Large intestine (tissue), 3 donors: ENCODE measurements at regions not wholly inside any gene's neighbourhood (a gene's known extent, or its start where the extent isn't known, plus 50 kb on each side); places are given as distances from the start of the nearest gene placed in this dataset.

Source experiments
- DNase-seq, 2 donors: peaks; one replicate each; pipeline versions ENCODE4 v3.0.0 to v3.0.0-alpha.2; 2013
- H3K27ac ChIP-seq: one replicate; pipeline ENCODE4 v1.5.1; 2013; ENCODE audit warnings: low read length
- H3K27me3 ChIP-seq: 2 replicates; pipeline ENCODE4 v1.6.1; 2013; ENCODE audit warnings: low read length; ENCODE audit not compliant: control insufficient read depth, insufficient read depth
- H3K36me3 ChIP-seq: 2 replicates; pipeline ENCODE4 v1.6.1; 2013; ENCODE audit warnings: low read length; ENCODE audit not compliant: control insufficient read depth, insufficient read depth
- H3K4me1 ChIP-seq: one replicate; pipeline ENCODE4 v1.6.1; 2013; ENCODE audit warnings: low read length; ENCODE audit not compliant: control insufficient read depth, insufficient read depth
- H3K4me3 ChIP-seq: one replicate; pipeline ENCODE4 v1.5.1; 2013; ENCODE audit warnings: low read length
- H3K9me3 ChIP-seq: one replicate; pipeline ENCODE4 v1.6.1; 2013; ENCODE audit warnings: mild to moderate bottlenecking, low read depth, low read length, moderate library complexity; ENCODE audit not compliant: control insufficient read depth
- WGBS: methylation state at CpG from one replicate; pipeline ENCODE4 v1.1.5; 2013; ENCODE audit warnings: low lambda C conversion rate; ENCODE audit not compliant: insufficient coverage; 5-methylcytosine and 5-hydroxymethylcytosine counted together

- H3K4me3 ChIP-seq, result no peak overlapping the region
- no peak overlapping the region for H3K27ac ChIP-seq
- no peaks in the 10 kb centered on the region for H3K4me1 ChIP-seq
- no peaks in the 10 kb centered on the region for H3K27me3 ChIP-seq
- no peak for DNase-seq
- no peaks in the 10 kb centered on the region for H3K36me3 ChIP-seq
- no peaks in the 10 kb centered on the region for H3K9me3 ChIP-seq
- no CpG with 5 or more reads among the region's 2 CpGs for WGBS
These were observed 217.6 kb downstream of the PRR32 start for GRCh38 chrX:127037159-127037558.

- Histone ChIP-seq H3K4me1 (no peaks in the 10 kb centered on the region), H3K27me3 (no peaks in the 10 kb centered on the region), H3K9me3 (no peaks in the 10 kb centered on the region), H3K36me3 (no peaks in the 10 kb centered on the region), H3K27ac (no peak overlapping the region), H3K4me3 (no peak overlapping the region)
- WGBS, result no CpG with 5 or more reads among the region's 1 CpG
- no peak for DNase-seq
These were observed 218.5 kb downstream of the PRR32 start for GRCh38 chrX:127038065-127038464.

- H3K4me1 ChIP-seq, result no peaks in the 10 kb centered on the region
- WGBS, result no CpG with 5 or more reads among the region's 3 CpGs
- no peaks in the 10 kb centered on the region for H3K9me3 ChIP-seq
- no peak overlapping the region for H3K27ac ChIP-seq
- no peak overlapping the region for H3K4me3 ChIP-seq
- no peaks in the 10 kb centered on the region for H3K27me3 ChIP-seq
- no peak for DNase-seq
- no peaks in the 10 kb centered on the region for H3K36me3 ChIP-seq
These were observed 238.5 kb downstream of the PRR32 start for GRCh38 chrX:127057891-127058619.

GRCh38 chrX:127085939-127086338 lies 266.4 kb downstream of the PRR32 start:
- no CpG with 5 or more reads among the region's 2 CpGs for whole genome bisulfite sequencing
- Histone ChIP-seq H3K4me3 (no peak overlapping the region), H3K27ac (no peak overlapping the region), H3K9me3 (no peaks in the 10 kb centered on the region), H3K36me3 (no peaks in the 10 kb centered on the region), H3K27me3 (no peaks in the 10 kb centered on the region), H3K4me1 (no peaks in the 10 kb centered on the region)
- no peak for DNase-seq

- no peaks in the 10 kb centered on the region for H3K4me1 ChIP-seq
- no peaks in the 10 kb centered on the region for H3K27me3 ChIP-seq
- no peak overlapping the region for H3K4me3 ChIP-seq
- no peak for DNase-seq
- H3K36me3 ChIP-seq, result no peaks in the 10 kb centered on the region
- no peak overlapping the region for H3K27ac ChIP-seq
- H3K9me3 ChIP-seq, result no peaks in the 10 kb centered on the region
- no CpG with 5 or more reads among the region's 3 CpGs for WGBS
These were observed 293.2 kb downstream of the PRR32 start for GRCh38 chrX:127112726-127113125.

- Histone ChIP-seq H3K9me3 (no peaks in the 10 kb centered on the region), H3K4me3 (no peak overlapping the region), H3K27ac (no peak overlapping the region), H3K27me3 (no peaks in the 10 kb centered on the region), H3K4me1 (no peaks in the 10 kb centered on the region), H3K36me3 (no peaks in the 10 kb centered on the region)
- no peak for DNase-seq
- WGBS, result 86% methylated on average over 1 of the region's 2 CpGs
These were observed 305.3 kb downstream of the PRR32 start for GRCh38 chrX:127124871-127125270.

GRCh38 chrX:127128282-127128681 lies 308.8 kb downstream of the PRR32 start:
- Histone ChIP-seq H3K9me3 (no peaks in the 10 kb centered on the region), H3K36me3 (no peaks in the 10 kb centered on the region), H3K4me1 (no peaks in the 10 kb centered on the region), H3K27ac (no peak overlapping the region), H3K4me3 (no peak overlapping the region), H3K27me3 (no peaks in the 10 kb centered on the region)
- DNase-seq, result no peak
- no CpG with 5 or more reads among the region's 5 CpGs for WGBS

- Histone ChIP-seq H3K4me1 (no peaks in the 10 kb centered on the region), H3K9me3 (no peaks in the 10 kb centered on the region), H3K27ac (no peak overlapping the region), H3K4me3 (no peak overlapping the region), H3K27me3 (no peaks in the 10 kb centered on the region), H3K36me3 (no peaks in the 10 kb centered on the region)
- no peak for DNase-seq
- WGBS, result no CpG with 5 or more reads among the region's 2 CpGs
These were observed 310.0 kb downstream of the PRR32 start for GRCh38 chrX:127129510-127129909.

- H3K4me1 ChIP-seq, result no peaks in the 10 kb centered on the region
- WGBS, result no CpG with 5 or more reads among the region's 1 CpG
- H3K4me3 ChIP-seq, result no peak overlapping the region
- H3K27me3 ChIP-seq, result no peaks in the 10 kb centered on the region
- DNase-seq, result no peak
- H3K27ac ChIP-seq, result no peak overlapping the region
- no peaks in the 10 kb centered on the region for H3K9me3 ChIP-seq
- no peaks in the 10 kb centered on the region for H3K36me3 ChIP-seq
These were observed 318.7 kb downstream of the PRR32 start for GRCh38 chrX:127138218-127138617.

GRCh38 chrX:127177966-127178365 lies 358.4 kb downstream of the PRR32 start:
- Histone ChIP-seq H3K27ac (no peak overlapping the region), H3K27me3 (no peaks in the 10 kb centered on the region), H3K4me1 (no peaks in the 10 kb centered on the region), H3K9me3 (no peaks in the 10 kb centered on the region), H3K36me3 (no peaks in the 10 kb centered on the region), H3K4me3 (no peak overlapping the region)
- no CpG with 5 or more reads among the region's 3 CpGs for WGBS
- DNase-seq, result no peak

- H3K27ac ChIP-seq, result no peak overlapping the region
- H3K4me1 ChIP-seq, result no peaks in the 10 kb centered on the region
- no peaks in the 10 kb centered on the region for H3K9me3 ChIP-seq
- no peak overlapping the region for H3K4me3 ChIP-seq
- no peak for DNase-seq
- no peaks in the 10 kb centered on the region for H3K36me3 ChIP-seq
- WGBS, result no CpG with 5 or more reads among the region's 3 CpGs
- H3K27me3 ChIP-seq, result no peaks in the 10 kb centered on the region
These were observed 367.6 kb downstream of the PRR32 start for GRCh38 chrX:127187095-127187494.
